Endodermal cell (in vitro differentiated cells): ENCODE measurements at regions not wholly inside any gene's neighbourhood (a gene's known extent, or its start where the extent isn't known, plus 50 kb on each side); places are given as distances from the start of the nearest gene placed in this dataset.

ENCODE experiments used
- DNase-seq: peaks from one replicate; pipeline ENCODE4 v3.0.0-alpha.2; 2017
- H3K27ac ChIP-seq: 2 replicates; pipeline ENCODE4 v1.5.1; 2013; ENCODE audit warnings: mild to moderate bottlenecking, low read depth, low read length, moderate library complexity
- H3K27me3 ChIP-seq: 2 replicates; pipeline ENCODE4 v1.6.1; 2013; ENCODE audit warnings: mild to moderate bottlenecking, low read length, moderate library complexity; ENCODE audit not compliant: insufficient read depth, control insufficient read depth, poor library complexity, severe bottlenecking
- H3K36me3 ChIP-seq: 2 replicates; pipeline ENCODE4 v1.7.0; 2013; ENCODE audit warnings: mild to moderate bottlenecking, low read length, moderate library complexity; ENCODE audit not compliant: control insufficient read depth, insufficient read depth
- H3K4me1 ChIP-seq: one replicate; pipeline ENCODE4 v1.7.0; 2013; ENCODE audit warnings: low read length; ENCODE audit not compliant: control insufficient read depth, insufficient read depth
- H3K4me3 ChIP-seq: 2 replicates; pipeline ENCODE4 v1.5.1; 2013; ENCODE audit warnings: mild to moderate bottlenecking, low read length, moderate library complexity
- H3K9ac ChIP-seq: 2 replicates; pipeline ENCODE4 v1.6.1; 2013; ENCODE audit warnings: mild to moderate bottlenecking, low read length, moderate library complexity; ENCODE audit not compliant: poor library complexity, severe bottlenecking; ENCODE audit errors: extremely low read depth
- H3K9me3 ChIP-seq: 2 replicates; pipeline ENCODE4 v1.6.1; 2013; ENCODE audit warnings: mild to moderate bottlenecking, low read length, moderate library complexity; ENCODE audit not compliant: control insufficient read depth
- H3K27ac Mint-ChIP-seq: 2 replicates; pipeline ENCODE4 v1.8.0; 2020; ENCODE audit warnings: mixed read lengths
- H3K27me3 Mint-ChIP-seq: 2 replicates; pipeline ENCODE4 v1.8.0; 2021; ENCODE audit warnings: mild to moderate bottlenecking, mixed read lengths; ENCODE audit not compliant: insufficient read depth
- H3K36me3 Mint-ChIP-seq: 2 replicates; pipeline ENCODE4 v1.8.0; 2020; ENCODE audit warnings: low read depth, mixed read lengths
- H3K4me1 Mint-ChIP-seq: 2 replicates; pipeline ENCODE4 v1.8.0; 2020; ENCODE audit warnings: mixed read lengths
- H3K4me3 Mint-ChIP-seq: 2 replicates; pipeline ENCODE4 v1.8.0; 2020; ENCODE audit warnings: mild to moderate bottlenecking, moderate library complexity, mixed read lengths
- H3K9me3 Mint-ChIP-seq: 2 replicates; pipeline ENCODE4 v1.8.0; 2020; ENCODE audit warnings: mild to moderate bottlenecking, mixed read lengths
- CTCF ChIP-seq: fragments of 200-600 bp; sonication (generic); conservative IDR thresholded peaks from 2 replicates; pipeline ENCODE4 v1.5.0; 2021; ENCODE audit warnings: antibody characterized with exemption, mild to moderate bottlenecking
- WGBS, 2 experiments: methylation state at CpG; one replicate each; pipeline versions ENCODE4 v1.1.5 to v1.1.7; 2013; ENCODE audit warnings: missing lambda C conversion rate in 2 of 2, mixed read lengths in 1 of 2; ENCODE audit not compliant: insufficient coverage in 1 of 2, insufficient read length in 1 of 2; 5-methylcytosine and 5-hydroxymethylcytosine counted together

GRCh38 chr10:61187601-61188000 lies 243.6 kb upstream of the RHOBTB1 start:
- 88% methylated on average over 1 of the region's 1 CpG; no CpG with 5 or more reads in 1 of the 2 experiments for WGBS, 2 experiments
- peaks cover 10% of the 10 kb centered on the region for H3K9me3 ChIP-seq
- no peaks in the 10 kb centered on the region for H3K4me1 ChIP-seq
- no peak for TF ChIP-seq CTCF
- DNase-seq = no peak
- H3K4me1 Mint-ChIP-seq = no peaks in the 10 kb centered on the region
- H3K36me3 Mint-ChIP-seq = no peaks in the 10 kb centered on the region
- H3K9ac ChIP-seq = no peak overlapping the region
- peaks cover 16% of the 10 kb centered on the region for H3K27me3 Mint-ChIP-seq
- H3K9me3 Mint-ChIP-seq = peaks cover 11% of the 10 kb centered on the region
- H3K4me3 ChIP-seq = no peak overlapping the region
- H3K4me3 Mint-ChIP-seq = no peak overlapping the region
- no peak overlapping the region for H3K27ac Mint-ChIP-seq
- H3K36me3 ChIP-seq = no peaks in the 10 kb centered on the region
- no peak overlapping the region for H3K27ac ChIP-seq
- peaks cover 19% of the 10 kb centered on the region for H3K27me3 ChIP-seq

- Mint-ChIP-seq H3K4me1 (no peaks in the 10 kb centered on the region), H3K27ac (no peak overlapping the region), H3K4me3 (no peak overlapping the region), H3K9me3 (no peaks in the 10 kb centered on the region), H3K36me3 (no peaks in the 10 kb centered on the region), H3K27me3 (peaks cover 24% of the 10 kb centered on the region)
- Histone ChIP-seq H3K4me1 (no peaks in the 10 kb centered on the region), H3K27ac (no peak overlapping the region), H3K9ac (no peak overlapping the region), H3K9me3 (no peaks in the 10 kb centered on the region), H3K4me3 (no peak overlapping the region), H3K36me3 (no peaks in the 10 kb centered on the region), H3K27me3 (peaks cover 30% of the 10 kb centered on the region)
- no peak for TF ChIP-seq CTCF
- 85 to 94% methylated on average over 7 to 8 of the region's 8 CpGs for WGBS, 2 experiments
- no peak for DNase-seq
Measured at GRCh38 chr10:61186408-61186807, 242.4 kb upstream of the RHOBTB1 start.

- Mint-ChIP-seq H3K27ac (no peak overlapping the region), H3K4me1 (peaks cover 4% of the 10 kb centered on the region), H3K27me3 (peaks cover 25% of the 10 kb centered on the region), H3K36me3 (no peaks in the 10 kb centered on the region), H3K9me3 (no peaks in the 10 kb centered on the region), H3K4me3 (no peak overlapping the region)
- no peak for TF ChIP-seq CTCF
- WGBS, 2 experiments = 82 to 86% methylated on average over 1 to 2 of the region's 2 CpGs
- H3K27me3 ChIP-seq = peaks cover 38% of the 10 kb centered on the region
- H3K9ac ChIP-seq = no peak overlapping the region
- H3K4me1 ChIP-seq = no peaks in the 10 kb centered on the region
- H3K4me3 ChIP-seq = no peak overlapping the region
- no peak overlapping the region for H3K27ac ChIP-seq
- H3K9me3 ChIP-seq = no peaks in the 10 kb centered on the region
- no peak for DNase-seq
- H3K36me3 ChIP-seq = no peaks in the 10 kb centered on the region
Measured at GRCh38 chr10:61184429-61184828, 240.4 kb upstream of the RHOBTB1 start.
